Sigmoid colon (tissue), 4 donors: ENCODE measurements at regions not wholly inside any gene's neighbourhood (a gene's known extent, or its start where the extent isn't known, plus 50 kb on each side); places are given as distances from the start of the nearest gene placed in this dataset.

Experiments used
- EP300 ChIP-seq, 4 donors: sonication (generic); formaldehyde crosslinking; IDR thresholded peaks; one replicate each; pipeline ENCODE4 v1.6.1; 2017; ENCODE audit warnings: antibody characterized with exemption in 4 of 4
- POLR2A ChIP-seq, 2 donors: fragments of 450-650 bp; IDR thresholded peaks; one replicate each; pipeline ENCODE4 v1.6.1; 2016; ENCODE audit warnings: antibody characterized with exemption in 2 of 2, mild to moderate bottlenecking in 2 of 2, moderate library complexity in 2 of 2

DNA sequence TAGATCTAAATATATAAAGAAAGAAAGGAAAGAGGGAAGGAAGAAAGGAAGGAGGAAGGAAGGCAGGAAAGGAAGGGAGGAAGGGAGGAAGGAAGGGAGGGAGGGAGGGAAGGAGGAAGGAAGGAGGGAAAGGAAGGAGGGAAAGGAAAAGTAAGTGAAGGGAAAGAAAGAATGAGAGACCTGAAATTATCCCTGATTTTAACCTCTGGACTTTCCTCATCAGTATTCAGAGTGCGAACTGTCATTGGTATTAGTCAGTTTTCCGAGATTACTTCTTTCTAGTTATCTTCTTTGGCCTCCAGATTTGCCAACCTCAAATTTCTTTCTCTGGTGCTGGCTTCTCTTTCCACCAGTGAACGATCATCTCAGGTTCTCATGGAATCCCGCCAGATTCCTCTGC, 215.5 kb upstream of the FN1 start:
- no peak for TF ChIP-seq POLR2A (IDR thresholded peaks at IDR 0.05)
- TF ChIP-seq EP300 (IDR thresholded peaks at IDR 0.05) = no peak
